SU-DHL-6 (cell line): ENCODE measurements at regions not wholly inside any gene's neighbourhood (a gene's known extent, or its start where the extent isn't known, plus 50 kb on each side); places are given as distances from the start of the nearest gene placed in this dataset.

Experiments
- CTCF ChIP-seq: fragments of 200-600 bp; sonication (generic); IDR thresholded peaks from one replicate; pipeline ENCODE4 v1.5.1; 2017; ENCODE audit warnings: antibody characterized with exemption, mild to moderate bottlenecking, low read length, moderate library complexity; ENCODE audit not compliant: insufficient read depth, poor library complexity, severe bottlenecking
- EZH2phosphoT487 ChIP-seq: fragments of 200-600 bp; sonication (generic), shearing (Covaris generic); conservative IDR thresholded peaks from 2 replicates; pipeline ENCODE4 v1.6.1; 2018; ENCODE audit warnings: mild to moderate bottlenecking, antibody characterized with exemption, low read length, moderate library complexity, mixed read lengths

DNA sequence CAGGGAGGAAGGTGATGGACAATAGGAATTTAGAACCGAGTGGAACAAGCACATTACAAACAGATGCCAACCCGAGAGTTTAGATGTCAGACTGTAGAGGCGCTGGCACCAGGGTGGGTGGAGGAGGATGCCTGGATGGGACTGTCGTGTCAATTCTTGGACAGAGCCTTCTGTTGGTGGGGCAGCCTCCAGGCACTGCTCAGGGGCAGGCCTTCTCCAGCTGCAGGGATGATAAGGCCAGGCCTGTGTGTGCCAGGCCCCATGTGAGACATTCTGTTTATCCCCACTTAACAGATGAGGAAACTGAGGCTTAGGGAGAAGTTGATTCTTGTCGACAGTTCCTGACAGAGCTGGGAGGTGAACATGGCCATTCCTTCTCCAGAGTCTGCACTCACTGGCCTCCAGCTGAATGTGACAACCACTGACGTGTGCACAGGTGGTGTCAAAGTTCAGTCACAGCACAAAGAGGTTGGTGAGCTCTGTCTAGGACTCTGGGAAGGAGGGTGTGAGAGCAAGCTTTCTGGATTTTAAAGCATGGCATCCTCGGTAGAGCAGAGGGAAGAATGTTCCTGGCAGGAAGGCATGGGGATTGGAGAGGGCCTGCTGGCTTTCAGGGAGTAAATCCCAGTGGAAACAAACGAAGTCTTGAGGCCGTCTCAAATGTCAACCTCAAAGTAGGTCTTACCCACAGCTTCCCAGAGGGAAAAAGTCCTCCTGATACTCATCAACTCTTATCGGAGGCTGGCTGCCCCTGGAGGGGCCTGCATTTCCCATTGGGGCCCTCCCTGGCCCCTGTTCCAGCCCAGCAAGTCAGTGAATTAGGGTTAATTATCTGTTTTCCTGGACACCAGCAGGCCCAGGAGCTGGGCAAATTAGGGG, 52.4 kb downstream of the GLI2 start:
- TF ChIP-seq CTCF (no peak), EZH2phosphoT487 (no peak)
